GM19240 (cell line): ENCODE measurements at regions not wholly inside any gene's neighbourhood (a gene's known extent, or its start where the extent isn't known, plus 50 kb on each side); places are given as distances from the start of the nearest gene placed in this dataset.

ENCODE experiments used
- DNase-seq: peaks from one replicate; pipeline ENCODE4 v3.0.0; 2011; ENCODE audit warnings: low spot score; ENCODE audit not compliant: insufficient read length

GRCh38 chr2:129767346-129768035 lies 212.0 kb upstream of the RAB6C start:
- no peak for DNase-seq

GRCh38 chr2:129768036-129768386 lies 211.5 kb upstream of the RAB6C start:
- DNase-seq: no peak

GRCh38 chr2:129768485-129769184 lies 210.8 kb upstream of the RAB6C start:
- no peak for DNase-seq

- no peak for DNase-seq
Measured at GRCh38 chr2:129769185-129769991, 210.1 kb upstream of the RAB6C start.

- DNase-seq: no peak
Measured at GRCh38 chr2:129771418-129772189, 207.9 kb upstream of the RAB6C start.

- no peak for DNase-seq
Measured at GRCh38 chr2:129772190-129772579, 207.3 kb upstream of the RAB6C start.

- DNase-seq: no peak
Measured at GRCh38 chr2:129775952-129776653, 203.4 kb upstream of the RAB6C start.

GRCh38 chr2:129777146-129777545 lies 202.3 kb upstream of the RAB6C start:
- no peak for DNase-seq

- DNase-seq: no peak
Measured at GRCh38 chr2:129777762-129778583, 201.5 kb upstream of the RAB6C start.

GRCh38 chr2:129778584-129778877 lies 200.9 kb upstream of the RAB6C start:
- DNase-seq: no peak

GRCh38 chr2:129779783-129780182 lies 199.7 kb upstream of the RAB6C start:
- DNase-seq: no peak

- DNase-seq: no peak
Measured at GRCh38 chr2:129780316-129781270, 198.9 kb upstream of the RAB6C start.

GRCh38 chr2:129781749-129782632 lies 197.5 kb upstream of the RAB6C start:
- DNase-seq: no peak

GRCh38 chr2:129782633-129782990 lies 196.9 kb upstream of the RAB6C start:
- no peak for DNase-seq

GRCh38 chr2:129784486-129784885 lies 195.0 kb upstream of the RAB6C start:
- no peak for DNase-seq

GRCh38 chr2:129791712-129792111 lies 187.8 kb upstream of the RAB6C start:
- no peak for DNase-seq

GRCh38 chr2:129793431-129793902 lies 186.0 kb upstream of the RAB6C start:
- DNase-seq: no peak

- no peak for DNase-seq
Measured at GRCh38 chr2:129794116-129794515, 185.3 kb upstream of the RAB6C start.
